HAP-1 (cell line): ENCODE measurements at regions not wholly inside any gene's neighbourhood (a gene's known extent, or its start where the extent isn't known, plus 50 kb on each side); places are given as distances from the start of the nearest gene placed in this dataset.

ENCODE experiments used
- DNase-seq, 2 experiments: peaks; one replicate each; pipeline ENCODE4 v3.0.0-alpha.2; 2016 to 2020; ENCODE audit warnings: low spot score in 2 of 2
- H3K27me3 ChIP-seq: fragments of 250-450 bp; sonication (Bioruptor Pico); 2 replicates; pipeline ENCODE4 v1.5.1; 2020; ENCODE audit warnings: low read depth, mild to moderate bottlenecking, moderate library complexity
- H3K36me3 ChIP-seq: fragments of 250-450 bp; sonication (Bioruptor Pico); replicated peaks from 2 replicates; pipeline ENCODE4 v1.5.1; 2020; ENCODE audit warnings: mild to moderate bottlenecking
- H3K4me1 ChIP-seq: fragments of 250-450 bp; sonication (Bioruptor Pico); 2 replicates; pipeline ENCODE4 v1.5.1; 2020; ENCODE audit warnings: mild to moderate bottlenecking
- H3K4me3 ChIP-seq: fragments of 250-450 bp; sonication (Bioruptor Pico); 2 replicates; pipeline ENCODE4 v1.5.1; 2020; ENCODE audit warnings: mild to moderate bottlenecking, moderate library complexity
- H3K9me3 ChIP-seq: fragments of 250-450 bp; sonication (Bioruptor Pico); 2 replicates; pipeline ENCODE4 v1.5.1; 2020; ENCODE audit warnings: mild to moderate bottlenecking, moderate library complexity
- in situ Hi-C: fragments of 300-500 bp; cut with MboI; formaldehyde crosslinking; loops from 3 replicates; pipeline ENCODE4 v1.14.3; 2020; ENCODE audit warnings: low sequenced_read_pairs, inconsistent platforms, mixed read lengths

DNA sequence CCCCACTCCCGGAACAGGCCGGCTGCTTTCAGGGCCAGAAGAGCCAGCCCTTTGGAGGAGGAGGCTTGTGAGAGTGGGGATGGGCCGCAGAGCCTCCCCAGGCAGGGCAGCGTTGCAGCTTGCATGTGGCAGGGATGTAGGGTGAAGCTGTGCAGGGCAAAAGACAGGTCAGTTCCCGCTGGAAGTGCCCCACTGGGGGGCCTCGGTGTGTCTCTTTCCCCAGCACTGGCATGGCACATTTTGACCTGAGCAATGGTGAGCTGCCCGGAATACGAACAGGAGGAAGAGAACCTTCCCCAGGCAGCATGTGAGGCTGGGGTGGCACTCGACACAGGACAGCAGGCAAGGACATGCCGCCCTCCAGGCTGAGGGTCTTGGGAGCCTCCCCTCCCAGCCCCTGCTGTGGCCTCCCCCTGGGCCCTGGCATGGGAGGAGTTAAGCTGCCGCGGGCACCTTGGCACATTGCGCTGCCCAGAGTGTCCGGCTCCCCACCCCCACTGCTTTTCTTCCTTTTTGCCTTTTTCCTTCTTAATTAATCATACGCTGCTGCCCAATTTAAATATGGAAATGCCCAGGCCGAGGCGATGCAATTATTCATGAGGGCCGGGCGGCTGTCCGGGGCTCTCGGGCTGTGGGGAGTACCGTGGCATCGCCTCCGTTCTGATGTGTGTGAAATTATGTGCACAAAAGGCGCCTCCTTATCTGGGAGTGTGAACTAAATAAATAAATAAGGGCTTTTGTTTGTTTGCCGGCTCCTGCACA, 76.0 kb upstream of the WNT7B start:
- no peaks in the 10 kb centered on the region for H3K36me3 ChIP-seq
- H3K9me3 ChIP-seq, result no peaks in the 10 kb centered on the region
- DNase-seq, result peak in 1 of 2 experiments; percentile 2
- in situ Hi-C loops, result no loop called here
- peaks cover 46% of the 10 kb centered on the region for H3K4me1 ChIP-seq
- H3K4me3 ChIP-seq, result peak overlapping the region; percentile 44
- no peaks in the 10 kb centered on the region for H3K27me3 ChIP-seq

DNA sequence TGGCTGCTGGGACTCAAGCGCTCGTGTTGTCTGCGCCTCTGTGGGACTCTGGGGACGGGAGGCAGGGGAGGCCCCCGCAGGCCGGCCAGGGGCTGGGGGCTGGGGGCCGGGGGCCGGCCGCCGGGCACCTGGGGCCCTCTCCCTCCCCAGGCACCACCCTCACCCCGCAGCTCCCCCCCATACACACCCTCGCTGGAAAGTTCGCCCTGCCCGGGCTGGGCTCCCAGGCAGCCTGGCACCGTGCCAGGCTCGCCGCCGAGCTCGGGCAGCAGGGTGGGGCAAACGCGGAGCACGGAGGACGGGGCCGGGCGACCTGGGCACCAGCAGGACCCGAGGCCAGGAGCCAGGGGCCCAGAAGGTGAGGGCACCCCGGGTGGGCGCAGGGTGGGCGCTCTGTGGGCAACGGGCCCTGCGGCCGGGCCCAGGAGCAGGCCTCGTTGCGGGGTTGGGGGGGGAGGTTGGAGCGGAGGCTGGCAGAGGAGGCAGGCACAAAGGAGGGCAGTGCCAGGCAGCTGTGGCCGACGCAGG, 76.7 kb upstream of the WNT7B start:
- no peaks in the 10 kb centered on the region for H3K27me3 ChIP-seq
- peaks cover 52% of the 10 kb centered on the region for H3K4me1 ChIP-seq
- no peaks in the 10 kb centered on the region for H3K36me3 ChIP-seq
- H3K4me3 ChIP-seq, result peak overlapping the region; percentile 44
- peak; percentile 35 to 71 for DNase-seq
- no peaks in the 10 kb centered on the region for H3K9me3 ChIP-seq
- in situ Hi-C loops, result no loop called here

- peaks cover 52% of the 10 kb centered on the region for H3K4me1 ChIP-seq
- no peaks in the 10 kb centered on the region for H3K9me3 ChIP-seq
- no peaks in the 10 kb centered on the region for H3K27me3 ChIP-seq
- no peaks in the 10 kb centered on the region for H3K36me3 ChIP-seq
- peak overlapping the region; percentile 44 for H3K4me3 ChIP-seq
- peak; percentile 78 to 83 for DNase-seq
- in situ Hi-C loops, result no loop called here
Observed at GRCh38 chr22:46054091-46055073, 77.4 kb upstream of the WNT7B start.

GRCh38 chr22:46055181-46055875, 78.4 kb upstream of the WNT7B start:
- peak overlapping the region; percentile 44 for H3K4me3 ChIP-seq
- H3K9me3 ChIP-seq, result no peaks in the 10 kb centered on the region
- H3K27me3 ChIP-seq, result no peaks in the 10 kb centered on the region
- in situ Hi-C loops, result no loop called here
- H3K4me1 ChIP-seq, result peaks cover 56% of the 10 kb centered on the region
- peak in 1 of 2 experiments; percentile 41 for DNase-seq
- H3K36me3 ChIP-seq, result no peaks in the 10 kb centered on the region

DNA sequence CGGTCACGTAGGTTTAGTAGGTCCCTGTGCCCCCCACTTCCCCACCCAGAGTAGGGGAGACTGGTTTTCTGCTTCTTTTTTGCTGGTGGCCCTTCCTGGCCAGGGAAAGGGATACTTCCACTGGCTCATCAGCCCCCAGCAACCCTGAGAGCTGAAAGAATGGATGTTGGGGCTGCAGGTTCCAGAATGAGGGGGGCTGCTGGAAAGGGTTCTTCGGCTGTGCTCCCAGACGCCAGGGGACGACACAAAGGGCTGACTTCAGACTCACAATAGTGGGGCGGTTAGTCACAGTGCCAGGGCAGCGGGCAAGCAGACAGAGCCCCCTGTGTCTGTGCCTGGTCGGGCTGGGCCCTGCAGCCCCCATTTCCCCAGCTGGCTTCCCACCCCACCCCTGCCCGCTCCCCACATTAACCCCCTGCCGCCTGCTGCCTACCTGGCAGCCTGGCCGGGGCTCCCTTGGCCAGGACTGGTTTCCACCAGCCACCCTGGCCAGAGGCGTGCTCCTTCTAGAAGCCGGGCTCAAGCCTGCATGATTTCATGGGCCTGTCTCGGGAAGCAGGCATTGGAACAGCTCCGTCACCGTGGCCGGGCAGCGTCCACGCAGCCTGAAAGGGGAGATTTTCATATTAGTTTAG, 79.1 kb upstream of the WNT7B start:
- peak in 1 of 2 experiments; percentile 64 for DNase-seq
- no peaks in the 10 kb centered on the region for H3K9me3 ChIP-seq
- in situ Hi-C loops, result no loop called here
- H3K36me3 ChIP-seq, result no peaks in the 10 kb centered on the region
- H3K27me3 ChIP-seq, result no peaks in the 10 kb centered on the region
- H3K4me3 ChIP-seq, result peak overlapping the region; percentile 19
- peaks cover 56% of the 10 kb centered on the region for H3K4me1 ChIP-seq

GRCh38 chr22:46056546-46057245, 79.7 kb upstream of the WNT7B start:
- H3K4me3 ChIP-seq, result peak overlapping the region; percentile 19

DNA sequence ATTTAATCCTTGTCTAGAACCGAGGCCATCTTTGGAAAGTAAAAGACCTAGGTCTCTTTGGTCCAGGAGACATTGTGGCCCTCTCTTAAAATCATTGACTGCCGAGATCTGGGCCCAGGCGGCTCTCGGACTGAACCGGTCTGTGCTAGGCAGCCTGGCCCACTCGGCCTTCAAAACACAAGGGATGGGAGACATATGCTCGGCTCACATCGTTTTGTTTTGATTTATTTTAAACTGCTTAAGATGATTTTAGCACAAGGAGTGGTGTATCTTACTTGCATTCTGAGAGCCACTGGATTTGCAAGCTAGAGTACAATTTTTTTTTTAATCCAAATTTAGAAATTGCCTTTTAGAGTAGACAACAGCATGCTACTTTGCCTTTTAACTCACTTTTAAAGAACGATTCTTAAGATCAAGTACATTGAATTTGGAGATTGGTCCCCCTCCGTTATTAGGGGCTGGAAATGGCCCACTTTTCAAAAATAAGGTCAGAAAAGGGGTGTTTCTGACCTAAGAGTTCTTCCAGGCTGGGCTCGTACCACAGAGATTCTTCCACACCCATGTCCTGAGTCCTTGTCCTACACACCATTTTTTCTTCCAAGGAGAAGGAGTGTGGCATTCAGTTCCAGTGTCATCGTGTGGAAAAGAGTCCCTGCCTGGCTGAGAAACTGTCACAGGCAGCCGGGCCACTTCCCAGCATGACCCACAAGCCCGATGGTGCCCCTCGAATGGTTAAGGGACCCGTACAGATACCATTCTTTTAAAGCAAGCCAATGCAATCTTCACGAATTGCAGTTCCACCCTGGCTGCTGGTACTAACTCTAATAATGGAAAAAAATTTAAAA, 80.5 kb upstream of the WNT7B start:
- H3K4me1 ChIP-seq, result peaks cover 56% of the 10 kb centered on the region
- in situ Hi-C loops, result no loop called here
- peak in 1 of 2 experiments; percentile 38 for DNase-seq

More at GRCh38 chr22:46056546-46057245, 79.7 kb upstream of the WNT7B start:
- DNase-seq, result peak in 1 of 2 experiments; percentile 32
- in situ Hi-C loops, result no loop called here
- no peaks in the 10 kb centered on the region for H3K27me3 ChIP-seq
- peaks cover 56% of the 10 kb centered on the region for H3K4me1 ChIP-seq
- no peaks in the 10 kb centered on the region for H3K36me3 ChIP-seq
- H3K9me3 ChIP-seq, result no peaks in the 10 kb centered on the region

GRCh38 chr22:46058091-46058420, 81.1 kb upstream of the WNT7B start:
- Histone ChIP-seq H3K9me3 (no peaks in the 10 kb centered on the region), H3K4me3 (no peak overlapping the region), H3K4me1 (peaks cover 53% of the 10 kb centered on the region), H3K36me3 (no peaks in the 10 kb centered on the region), H3K27me3 (no peaks in the 10 kb centered on the region)
- DNase-seq, result peak; percentile 59 to 70
- in situ Hi-C loops, result no loop called here

More for the DNA sequence above, 80.5 kb upstream of the WNT7B start:
- Histone ChIP-seq H3K36me3 (no peaks in the 10 kb centered on the region), H3K27me3 (no peaks in the 10 kb centered on the region), H3K4me3 (peak overlapping the region; percentile 1; the same call in 1 of the 2 replicates), H3K9me3 (no peaks in the 10 kb centered on the region)

DNA sequence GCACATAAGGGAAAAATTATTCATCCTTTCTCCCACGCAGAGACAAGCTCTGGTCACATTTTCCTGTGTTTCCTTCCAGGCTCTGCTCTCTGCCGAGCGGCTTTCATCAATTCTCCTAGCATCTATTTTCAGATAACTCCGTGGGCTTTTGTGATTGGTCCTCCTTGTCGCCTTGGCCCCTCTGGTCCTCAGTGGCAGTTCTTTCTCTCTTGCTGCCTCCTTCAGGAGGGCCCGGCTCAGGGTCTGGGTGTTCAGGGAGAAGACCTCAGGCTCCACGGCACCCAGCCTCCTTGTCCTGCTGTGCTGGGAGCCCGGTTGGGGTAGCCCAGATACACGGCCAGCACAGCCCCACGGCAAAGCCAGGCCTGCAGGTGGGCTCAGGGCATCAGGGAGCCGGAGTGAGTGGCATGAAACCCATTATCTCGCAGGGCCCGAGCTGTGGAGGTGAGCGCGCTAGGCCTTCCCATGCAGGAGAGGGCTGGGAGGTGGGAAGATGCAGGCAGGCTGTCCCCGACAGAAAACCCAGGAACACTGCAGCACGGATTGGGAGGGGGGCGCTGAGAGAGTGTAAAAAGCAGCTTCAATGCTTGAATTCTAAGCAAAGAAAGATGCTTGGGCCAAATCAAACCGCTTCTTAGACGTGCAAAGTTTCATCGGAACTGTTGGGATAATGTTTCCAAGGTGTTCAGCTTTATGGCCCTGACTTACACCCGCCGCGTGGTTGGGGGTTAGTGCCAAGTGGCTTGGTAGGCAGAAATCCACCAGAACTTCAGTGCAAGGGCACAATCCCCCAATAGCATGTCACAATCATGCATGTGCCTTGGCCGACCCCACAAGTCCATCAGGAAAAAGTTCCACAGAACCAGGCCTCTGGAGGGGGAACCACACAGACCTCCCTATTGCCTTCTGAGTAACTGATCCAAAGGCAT, 81.9 kb upstream of the WNT7B start:
- Histone ChIP-seq H3K36me3 (no peaks in the 10 kb centered on the region), H3K4me3 (no peak overlapping the region), H3K4me1 (peaks cover 52% of the 10 kb centered on the region), H3K9me3 (no peaks in the 10 kb centered on the region), H3K27me3 (no peaks in the 10 kb centered on the region)
- peak in 1 of 2 experiments; percentile 12 for DNase-seq
- in situ Hi-C loops, result no loop called here

DNA sequence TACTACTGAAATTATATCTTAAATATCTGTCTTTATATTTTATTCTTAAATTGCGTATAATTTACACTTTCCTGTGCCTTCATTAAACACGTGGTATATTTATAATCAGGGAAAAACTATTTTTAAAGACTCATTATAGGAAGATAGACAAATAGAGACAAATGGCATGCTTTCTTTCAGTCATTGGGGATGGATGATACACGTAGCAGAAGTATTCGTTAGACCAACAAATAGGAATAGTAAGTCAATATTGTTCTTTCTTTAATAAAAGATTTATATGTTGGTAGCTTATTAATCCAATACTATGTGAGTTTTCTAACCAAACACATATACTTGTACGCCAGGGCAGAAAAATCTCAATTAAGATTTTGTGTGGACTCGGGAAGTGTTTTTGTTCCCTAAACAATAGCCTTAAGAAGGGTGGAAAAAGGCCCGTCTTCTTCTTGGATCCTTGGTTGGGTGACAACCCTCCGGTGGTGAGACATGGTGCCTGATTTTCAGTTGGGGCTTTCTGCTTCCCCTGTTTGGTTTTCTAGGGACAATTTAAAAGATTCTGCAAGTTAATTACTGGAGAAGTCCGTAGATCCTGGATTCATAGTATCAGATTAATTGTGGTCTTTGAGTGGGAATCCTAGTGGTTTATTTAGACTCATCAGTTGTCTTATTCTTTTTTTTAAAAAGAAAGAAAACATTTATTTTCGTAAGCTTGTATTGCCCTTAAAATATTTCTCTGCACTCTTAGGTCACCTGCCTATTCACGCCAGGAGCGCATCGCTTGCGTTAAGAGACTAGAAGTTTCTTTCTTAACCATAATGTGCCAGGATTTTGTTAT, 83.5 kb upstream of the WNT7B start:
- DNase-seq, result no peak
- Histone ChIP-seq H3K9me3 (no peaks in the 10 kb centered on the region), H3K27me3 (no peaks in the 10 kb centered on the region), H3K4me3 (no peak overlapping the region), H3K36me3 (no peaks in the 10 kb centered on the region), H3K4me1 (peaks cover 54% of the 10 kb centered on the region)
- in situ Hi-C loops, result no loop called here
